KG1 (cell line): ENCODE measurements at regions not wholly inside any gene's neighbourhood (a gene's known extent, or its start where the extent isn't known, plus 50 kb on each side); places are given as distances from the start of the nearest gene placed in this dataset.

Experiments used
- DNase-seq: peaks from one replicate; lab custom pipeline; 2025; lab: John Stamatoyannopoulos, UW

GRCh38 chrX:113728937-113729336 is 854.9 kb upstream of the HTR2C start:
- DNase-seq = no peak

GRCh38 chrX:113726898-113727297 is 857.0 kb upstream of the HTR2C start:
- no peak for DNase-seq

GRCh38 chrX:113726466-113726865 is 857.4 kb upstream of the HTR2C start:
- no peak for DNase-seq

- no peak for DNase-seq
Measured at GRCh38 chrX:113726009-113726408, 857.9 kb upstream of the HTR2C start.

- no peak for DNase-seq
Measured at GRCh38 chrX:113699939-113700338, 859.3 kb upstream of the AMOT start.

GRCh38 chrX:113675278-113675677 is 834.6 kb upstream of the AMOT start:
- DNase-seq = no peak

- DNase-seq = no peak
Measured at GRCh38 chrX:113651306-113651705, 810.7 kb upstream of the AMOT start.

GRCh38 chrX:113644426-113644825 is 803.8 kb upstream of the AMOT start:
- DNase-seq = no peak

GRCh38 chrX:113634565-113634964 is 793.9 kb upstream of the AMOT start:
- no peak for DNase-seq

GRCh38 chrX:113629326-113629725 is 788.7 kb upstream of the AMOT start:
- no peak for DNase-seq

- DNase-seq = no peak
Measured at GRCh38 chrX:113594123-113594841, 753.7 kb upstream of the AMOT start.

GRCh38 chrX:113586281-113586898 is 745.8 kb upstream of the AMOT start:
- no peak for DNase-seq

GRCh38 chrX:113580486-113580885 is 739.9 kb upstream of the AMOT start:
- DNase-seq = no peak

GRCh38 chrX:113558576-113558975 is 717.9 kb upstream of the AMOT start:
- no peak for DNase-seq

- no peak for DNase-seq
Measured at GRCh38 chrX:113551919-113552318, 711.3 kb upstream of the AMOT start.

- DNase-seq = no peak
Measured at GRCh38 chrX:113548308-113549015, 707.8 kb upstream of the AMOT start.

- no peak for DNase-seq
Measured at GRCh38 chrX:113545040-113545439, 704.4 kb upstream of the AMOT start.

GRCh38 chrX:113539599-113540356 is 699.1 kb upstream of the AMOT start:
- DNase-seq = no peak

GRCh38 chrX:113529426-113530013 is 688.9 kb upstream of the AMOT start:
- DNase-seq = no peak

GRCh38 chrX:113522814-113523213 is 682.2 kb upstream of the AMOT start:
- DNase-seq = no peak

- DNase-seq = no peak
Measured at GRCh38 chrX:113514906-113515305, 674.3 kb upstream of the AMOT start.
